Common myeloid progenitor, CD34-positive (primary cell): ENCODE measurements at regions not wholly inside any gene's neighbourhood (a gene's known extent, or its start where the extent isn't known, plus 50 kb on each side); places are given as distances from the start of the nearest gene placed in this dataset.
A peak's percentile ranks its signal among the peaks of the same experiment; 100 is the strongest.
"Not testable (repeated sequence)": the region's sequence is repeated elsewhere in the genome, so short reads cannot be mapped to it uniquely, and the experiment has no call there.

ENCODE experiments used
- CTCF ChIA-PET: fragments of 350-600 bp; sonication (Branson Sonifier 250); formaldehyde crosslinking; loops from one replicate; lab custom pipeline; 2021; ENCODE audit warnings: antibody characterized with exemption; lab: Charles Lee
- POLR2A ChIA-PET: fragments of 350-600 bp; sonication (Branson Sonifier 250); formaldehyde crosslinking; loops from one replicate; lab custom pipeline; 2021; ENCODE audit warnings: antibody characterized with exemption; lab: Charles Lee
- DNase-seq, 3 donors: peaks; one replicate each; pipeline versions ENCODE4 v3.0.0 to v3.0.0-alpha.2; 2013
- H3K27ac ChIP-seq, 2 experiments: 1 replicate in 1 of 2; 2 replicates in 1 of 2; pipeline ENCODE4 v1.7.0; 2013; ENCODE audit warnings: inconsistent platforms in 2 of 2, low read length in 2 of 2, mild to moderate bottlenecking in 2 of 2, low read depth in 1 of 2, moderate library complexity in 1 of 2; ENCODE audit not compliant: severe bottlenecking in 2 of 2, insufficient read depth in 1 of 2, poor library complexity in 1 of 2
- H3K27me3 ChIP-seq, 5 experiments: replicated peaks in 2 of 5; 1 replicate in 3 of 5; 2 replicates in 2 of 5; pipeline versions ENCODE4 v1.6.1 to v1.7.0; 2013; ENCODE audit warnings: low read length in 4 of 5, mild to moderate bottlenecking in 2 of 5, moderate library complexity in 2 of 5, inconsistent platforms in 1 of 5; ENCODE audit not compliant: insufficient read depth in 5 of 5, control insufficient read depth in 4 of 5
- H3K36me3 ChIP-seq, 4 experiments: 1 replicate in 2 of 4; 2 replicates in 2 of 4; pipeline versions ENCODE4 v1.6.1 to v1.7.0; 2013; ENCODE audit warnings: low read length in 3 of 4, control low read depth in 1 of 4, mild to moderate bottlenecking in 1 of 4; ENCODE audit not compliant: control insufficient read depth in 4 of 4, insufficient read depth in 4 of 4
- H3K4me1 ChIP-seq, 4 experiments: 1 replicate in 3 of 4; 2 replicates in 1 of 4; pipeline versions ENCODE4 v1.6.1 to v1.7.1; 2013; ENCODE audit warnings: low read length in 3 of 4, mild to moderate bottlenecking in 3 of 4, control low read depth in 1 of 4, inconsistent platforms in 1 of 4, moderate library complexity in 1 of 4; ENCODE audit not compliant: control insufficient read depth in 4 of 4, insufficient read depth in 4 of 4; ENCODE audit errors: control extremely low read depth in 1 of 4
- H3K4me3 ChIP-seq, 7 experiments: 1 replicate in 4 of 7; 2 replicates in 3 of 7; pipeline versions ENCODE4 v1.5.1 to v1.7.0; 2013; ENCODE audit warnings: mild to moderate bottlenecking in 7 of 7, low read length in 6 of 7, moderate library complexity in 6 of 7, inconsistent platforms in 2 of 7, low read depth in 2 of 7, control low read depth in 1 of 7; ENCODE audit not compliant: insufficient read depth in 4 of 7, control insufficient read depth in 1 of 7; ENCODE audit errors: extremely low read depth in 1 of 7
- H3K9me3 ChIP-seq, 5 experiments: 1 replicate in 4 of 5; 2 replicates in 1 of 5; pipeline versions ENCODE4 v1.6.1 to v1.7.1; 2013; ENCODE audit warnings: low read length in 4 of 5, mild to moderate bottlenecking in 2 of 5, inconsistent platforms in 1 of 5, low read depth in 1 of 5, moderate library complexity in 1 of 5; ENCODE audit not compliant: control insufficient read depth in 4 of 5, insufficient read depth in 2 of 5; ENCODE audit errors: control extremely low read depth in 1 of 5
- WGBS: methylation state at CpG from one replicate; pipeline ENCODE4 v1.1.5; 2013; ENCODE audit not compliant: insufficient coverage; 5-methylcytosine and 5-hydroxymethylcytosine counted together

DNA sequence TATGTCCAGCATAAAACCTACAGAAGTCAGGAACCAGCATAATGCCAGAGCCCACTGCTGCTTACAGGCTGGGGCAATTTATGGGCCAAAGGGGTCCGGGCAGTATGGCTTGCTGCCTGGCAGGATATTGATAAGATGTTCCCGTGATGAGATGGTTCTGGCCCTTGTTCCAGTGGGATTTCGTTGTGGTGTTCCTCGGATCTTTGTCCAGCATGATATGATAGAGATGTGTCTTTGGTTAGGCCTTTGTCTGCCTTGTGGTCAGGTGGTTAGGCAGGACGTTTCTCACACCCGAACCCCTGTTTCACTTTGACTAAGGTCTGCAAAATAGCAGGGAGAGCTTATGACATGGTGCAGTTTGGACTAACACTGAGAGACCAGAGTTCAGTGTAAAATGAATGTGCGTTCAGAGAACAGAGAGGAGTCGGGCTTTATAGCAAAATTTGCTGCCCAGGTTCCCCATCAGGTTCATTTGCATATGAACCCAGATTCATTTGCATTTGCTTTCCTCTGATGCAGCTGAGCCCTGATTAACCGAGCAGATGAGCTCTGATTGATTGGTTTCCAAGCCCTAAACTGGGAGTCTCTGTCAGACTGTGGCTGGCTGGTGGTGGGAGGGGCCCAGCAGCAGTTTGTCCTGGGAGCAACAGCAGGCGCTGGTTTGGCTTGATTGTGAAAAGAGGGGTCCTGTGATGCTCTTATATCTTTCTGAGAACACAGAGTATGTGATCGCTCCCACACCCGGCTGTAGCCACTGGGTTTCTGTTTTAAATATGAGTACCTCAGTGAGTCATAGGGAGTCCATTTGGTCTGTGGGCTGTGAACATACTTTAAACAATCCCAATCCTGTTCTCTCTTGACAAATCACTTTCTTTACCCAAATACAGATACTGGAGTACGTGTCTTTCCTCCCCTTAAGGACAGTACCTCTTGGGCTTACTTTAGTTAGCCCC, 156.3 kb upstream of the PZP start:
- Histone ChIP-seq H3K27me3 (no peaks in the 10 kb centered on the region), H3K4me1 (peaks cover 0 to 22% (median 0%) of the 10 kb centered on the region in 4 experiments), H3K36me3 (no peaks in the 10 kb centered on the region), H3K4me3 (no peak overlapping the region), H3K9me3 (no peaks in the 10 kb centered on the region), H3K27ac (no peak overlapping the region)
- ChIA-PET POLR2A (no interaction called here), CTCF (interaction anchor here (0.9 to 1.6 kb wide), 3 partner anchors 8 to 13 kb away, joined by 3 to 4 read pairs (median 4); no protein-coding TSS in a partner anchor)
- DNase-seq: no peak
- 75% methylated on average over 6 of the region's 13 CpGs for WGBS

DNA sequence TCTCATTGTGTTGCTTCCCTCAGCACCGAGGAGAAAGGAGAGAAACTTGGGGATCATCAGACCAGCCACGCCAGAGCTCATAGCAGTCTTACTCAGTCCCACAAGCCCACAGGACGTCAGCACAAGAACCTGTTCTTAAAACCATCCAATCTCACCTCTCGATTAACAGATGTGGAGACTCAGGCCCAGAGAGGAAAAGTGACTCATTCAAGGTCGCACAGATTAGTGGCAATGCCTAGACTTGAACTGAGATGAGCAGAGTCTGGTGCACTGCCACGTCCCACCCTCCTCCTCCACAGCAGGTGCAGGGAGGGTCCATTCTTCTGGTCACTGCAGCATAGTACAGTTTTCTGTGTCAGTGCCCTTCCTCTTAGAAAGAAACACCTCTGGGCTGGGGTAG, 154.9 kb upstream of the PZP start:
- H3K27ac ChIP-seq: no peak overlapping the region
- no peaks in the 10 kb centered on the region for H3K36me3 ChIP-seq
- ChIA-PET CTCF (interaction anchor here (0.9 kb wide), 1 partner anchor 9 kb away, joined by 3 read pairs; no protein-coding TSS in a partner anchor), POLR2A (no interaction called here)
- H3K4me1 ChIP-seq: peaks cover 0 to 22% (median 0%) of the 10 kb centered on the region in 4 experiments
- DNase-seq: no peak
- WGBS: 91% methylated on average over 6 of the region's 6 CpGs
- no peaks in the 10 kb centered on the region for H3K27me3 ChIP-seq
- no peak overlapping the region for H3K4me3 ChIP-seq
- H3K9me3 ChIP-seq: no peaks in the 10 kb centered on the region

- no peak overlapping the region for H3K4me3 ChIP-seq
- 99% methylated on average over 10 of the region's 12 CpGs for WGBS
- peaks cover 0 to 22% (median 0%) of the 10 kb centered on the region in 4 experiments for H3K4me1 ChIP-seq
- no peak for DNase-seq
- H3K9me3 ChIP-seq: no peaks in the 10 kb centered on the region
- ChIA-PET CTCF (interaction anchor here (0.6 to 1.9 kb wide), 4 partner anchors 16 to 376 kb away, joined by 3 to 5 read pairs (median 3); no protein-coding TSS in a partner anchor), POLR2A (interaction anchor here (0.5 kb wide), 1 partner anchor 144 kb away, joined by 3 read pairs; no protein-coding TSS in a partner anchor)
- H3K27me3 ChIP-seq: no peaks in the 10 kb centered on the region
- no peaks in the 10 kb centered on the region for H3K36me3 ChIP-seq
- no peak overlapping the region for H3K27ac ChIP-seq
Observed at GRCh38 chr12:9361879-9362326, 153.7 kb upstream of the PZP start.

- POLR2A ChIA-PET, H3K27ac ChIP-seq, H3K4me3 ChIP-seq, DNase-seq, H3K36me3 ChIP-seq, H3K27me3 ChIP-seq: not testable (repeated sequence)
- peaks cover 2 to 24% (median 19%) of the 10 kb centered on the region in 5 experiments for H3K9me3 ChIP-seq
- WGBS: 100% methylated on average over 3 of the region's 4 CpGs
- H3K4me1 ChIP-seq: peaks cover 6 to 14% (median 12%) of the 10 kb centered on the region in 4 experiments
- CTCF ChIA-PET: interaction anchor here (1.0 to 3.1 kb wide), 3 partner anchors 11 to 22 kb away, joined by 3 to 7 read pairs (median 4); no protein-coding TSS in a partner anchor
Observed at GRCh38 chr12:9354009-9354754, 146.0 kb upstream of the PZP start.

DNA sequence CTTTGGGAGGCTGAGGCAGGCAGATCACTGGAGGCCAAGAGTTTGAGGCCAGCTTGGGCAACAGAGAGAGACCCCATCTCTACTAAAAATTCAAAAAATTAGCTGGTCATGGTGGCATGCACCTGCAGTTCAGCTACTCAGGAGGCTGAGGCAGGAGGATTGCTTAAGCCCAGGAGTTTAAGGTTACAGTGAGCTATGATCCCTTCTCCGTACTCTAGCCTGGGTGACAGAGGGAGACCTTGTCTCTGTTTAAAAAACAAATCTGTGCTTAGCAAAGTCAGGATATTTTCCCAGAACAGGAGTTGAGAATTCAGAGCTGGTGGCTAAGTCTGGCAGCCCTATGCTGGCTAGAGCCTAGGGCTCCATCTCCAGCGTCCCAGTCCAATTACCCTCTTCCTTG, 142.9 kb upstream of the PZP start:
- ChIA-PET CTCF (interaction anchor here (1.1 to 3.1 kb wide), 6 partner anchors 11 to 287 kb away, joined by 3 to 7 read pairs (median 4); no protein-coding TSS in a partner anchor), POLR2A (no interaction called here)
- Histone ChIP-seq H3K4me3 (no peak overlapping the region), H3K27ac (no peak overlapping the region), H3K27me3 (no peaks in the 10 kb centered on the region), H3K4me1 (peaks cover 6 to 14% (median 12%) of the 10 kb centered on the region in 4 experiments), H3K36me3 (peaks cover 0 to 5% (median 0%) of the 10 kb centered on the region in 4 experiments), H3K9me3 (peaks cover 2 to 24% (median 19%) of the 10 kb centered on the region in 5 experiments)
- WGBS: 100% methylated on average over 2 of the region's 2 CpGs
- DNase-seq: no peak

GRCh38 chr12:9349888-9350885, 142.0 kb upstream of the PZP start:
- Histone ChIP-seq H3K9me3 (peaks cover 2 to 24% (median 19%) of the 10 kb centered on the region in 5 experiments), H3K27me3 (no peaks in the 10 kb centered on the region), H3K27ac (no peak overlapping the region), H3K4me3 (no peak overlapping the region), H3K4me1 (peaks cover 6 to 16% (median 12%) of the 10 kb centered on the region in 4 experiments), H3K36me3 (peaks cover 0 to 5% (median 0%) of the 10 kb centered on the region in 4 experiments)
- 70% methylated on average over 15 of the region's 16 CpGs for WGBS
- peak in 1 of 3 donors; percentile 36 for DNase-seq
- ChIA-PET CTCF (interaction anchor here (1.2 to 1.3 kb wide), 3 partner anchors 10 to 286 kb away, joined by 3 to 5 read pairs (median 3); no protein-coding TSS in a partner anchor), POLR2A (no interaction called here)
